ENCODE measurements at regions not wholly inside any gene's neighbourhood (a gene's known extent, or its start where the extent isn't known, plus 50 kb on each side); places are given as distances from the start of the nearest gene placed in this dataset.

- Histone ChIP-seq H3K9ac (ENCODE audit: control insufficient read depth, extremely low read depth, insufficient read depth, low read length) (no peak overlapping the region), H3K9me1 (ENCODE audit: control insufficient read depth, extremely low read depth, insufficient read depth, low read length) (no peaks in the 10 kb centered on the region), H3K4me1 (ENCODE audit: control insufficient read depth, extremely low read depth, insufficient read depth, low read length) (no peaks in the 10 kb centered on the region), H3K9me3 (ENCODE audit: control insufficient read depth, low read depth, low read length) (no peaks in the 10 kb centered on the region), H2AFZ (ENCODE audit: control insufficient read depth, low read length) (no peak overlapping the region), H3K4me3 (ENCODE audit: control insufficient read depth in 2 of 3, extremely low read depth in 1 of 3, insufficient read depth in 2 of 3, low read depth in 1 of 3, low read length in 3 of 3) (no peak overlapping the region), H4K20me1 (ENCODE audit: control insufficient read depth, extremely low read depth, insufficient read depth, low read length) (no peaks in the 10 kb centered on the region), H3K36me3 (ENCODE audit: control insufficient read depth in 2 of 2, extremely low read depth in 1 of 2, insufficient read depth in 2 of 2, low read length in 2 of 2) (no peaks in the 10 kb centered on the region), H3K27me3 (ENCODE audit: control insufficient read depth, extremely low read depth, insufficient read depth, low read length) (no peaks in the 10 kb centered on the region), H3K79me2 (ENCODE audit: control insufficient read depth, insufficient read depth, low read length) (no peaks in the 10 kb centered on the region), H3K4me2 (ENCODE audit: control insufficient read depth, extremely low read depth, insufficient read depth, low read depth, low read length) (no peak overlapping the region), H3K27ac (ENCODE audit: control insufficient read depth, insufficient read depth, low read length) (no peak overlapping the region)
- TF ChIP-seq EZH2 (IDR thresholded peaks at IDR 0.05; ENCODE audit: low read length) (no peak), CTCF (optimal IDR thresholded peaks at IDR 0.05 in 1 of 3, IDR thresholded peaks at IDR 0.05 in 1 of 3, conservative IDR thresholded peaks at IDR 0.05 in 1 of 3; ENCODE audit: extremely low read depth in 1 of 3, insufficient read depth in 2 of 3, low read length in 3 of 3) (no peak)
- DNase-seq (ENCODE audit: low read depth, low spot score) (no peak), FAIRE-seq (no peak)
- dilution Hi-C loops (cut with MboI; ENCODE audit: extremely low pct_ligation_motif_present, low sequenced_read_pairs): no loop called here
Observed at GRCh38 chr7:114073701-114074100, 154.9 kb upstream of the PPP1R3A start.

GRCh38 chr7:114070246-114070645 is 151.4 kb upstream of the PPP1R3A start:
- no peaks in the 10 kb centered on the region for H4K20me1 ChIP-seq (ENCODE audit: control insufficient read depth, extremely low read depth, insufficient read depth, low read length)
- H3K27me3 ChIP-seq (ENCODE audit: control insufficient read depth, extremely low read depth, insufficient read depth, low read length): no peaks in the 10 kb centered on the region
- TF ChIP-seq CTCF (optimal IDR thresholded peaks at IDR 0.05 in 1 of 3, IDR thresholded peaks at IDR 0.05 in 1 of 3, conservative IDR thresholded peaks at IDR 0.05 in 1 of 3; ENCODE audit: extremely low read depth in 1 of 3, insufficient read depth in 2 of 3, low read length in 3 of 3) (no peak), EZH2 (IDR thresholded peaks at IDR 0.05; ENCODE audit: low read length) (no peak)
- H3K27ac ChIP-seq (ENCODE audit: control insufficient read depth, insufficient read depth, low read length): no peak overlapping the region
- no peaks in the 10 kb centered on the region for H3K9me1 ChIP-seq (ENCODE audit: control insufficient read depth, extremely low read depth, insufficient read depth, low read length)
- dilution Hi-C loops (cut with MboI; ENCODE audit: extremely low pct_ligation_motif_present, low sequenced_read_pairs): no loop called here
- no peak for FAIRE-seq
- H3K9me3 ChIP-seq (ENCODE audit: control insufficient read depth, low read depth, low read length): no peaks in the 10 kb centered on the region
- H3K4me3 ChIP-seq (ENCODE audit: control insufficient read depth in 2 of 3, extremely low read depth in 1 of 3, insufficient read depth in 2 of 3, low read depth in 1 of 3, low read length in 3 of 3): no peak overlapping the region
- H3K36me3 ChIP-seq (ENCODE audit: control insufficient read depth in 2 of 2, extremely low read depth in 1 of 2, insufficient read depth in 2 of 2, low read length in 2 of 2): no peaks in the 10 kb centered on the region
- no peak overlapping the region for H2AFZ ChIP-seq (ENCODE audit: control insufficient read depth, low read length)
- H3K4me2 ChIP-seq (ENCODE audit: control insufficient read depth, extremely low read depth, insufficient read depth, low read depth, low read length): no peak overlapping the region
- no peak overlapping the region for H3K9ac ChIP-seq (ENCODE audit: control insufficient read depth, extremely low read depth, insufficient read depth, low read length)
- DNase-seq (ENCODE audit: low read depth, low spot score): no peak
- no peaks in the 10 kb centered on the region for H3K4me1 ChIP-seq (ENCODE audit: control insufficient read depth, extremely low read depth, insufficient read depth, low read length)
- H3K79me2 ChIP-seq (ENCODE audit: control insufficient read depth, insufficient read depth, low read length): no peaks in the 10 kb centered on the region

Data from keratinocyte (primary cell).